WI38 (cell line): ENCODE measurements at regions not wholly inside any gene's neighbourhood (a gene's known extent, or its start where the extent isn't known, plus 50 kb on each side); places are given as distances from the start of the nearest gene placed in this dataset.

Experiments
- H3K4me3 ChIP-seq: 2 replicates; pipeline ENCODE4 v1.5.1; 2011; ENCODE audit warnings: low read depth, mild to moderate bottlenecking, control low read depth, low read length
- CTCF ChIP-seq: IDR thresholded peaks from 2 replicates; pipeline ENCODE4 v1.5.1; 2012; ENCODE audit warnings: low read depth, mild to moderate bottlenecking, control low read depth, low read length

DNA sequence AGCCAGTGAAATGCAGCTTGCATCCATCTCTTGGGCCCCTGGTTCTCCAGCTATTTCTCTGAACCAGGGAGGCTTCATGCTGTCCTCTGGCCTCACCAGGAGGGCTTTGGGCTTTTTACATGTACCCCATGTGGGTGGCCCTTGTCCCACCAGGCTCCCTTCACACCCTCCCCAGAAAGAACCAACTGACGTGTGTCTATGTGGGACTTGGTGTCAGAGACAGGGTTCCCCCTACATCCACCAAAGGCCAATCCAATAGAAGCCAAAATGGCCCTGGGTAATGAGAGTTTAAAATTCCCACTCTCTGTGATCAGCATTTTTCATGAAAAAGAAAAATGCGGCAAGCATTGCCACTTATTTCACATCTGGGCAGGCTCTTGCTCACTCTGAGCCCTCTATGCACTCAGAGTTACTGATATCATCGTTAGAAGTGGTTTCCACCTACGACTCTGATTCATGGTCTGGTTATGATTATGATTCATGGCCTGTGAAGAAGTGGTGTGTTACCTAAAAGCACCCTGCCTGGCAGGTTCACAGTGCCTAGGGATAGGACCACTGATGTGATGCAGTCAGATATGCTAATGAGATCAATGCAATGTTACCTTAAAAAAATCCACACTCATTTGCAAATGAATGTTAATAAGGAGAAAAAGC lies 133.5 kb downstream of the BUB3 start:
- no peak for TF ChIP-seq CTCF
- H3K4me3 ChIP-seq, result no peak overlapping the region

DNA sequence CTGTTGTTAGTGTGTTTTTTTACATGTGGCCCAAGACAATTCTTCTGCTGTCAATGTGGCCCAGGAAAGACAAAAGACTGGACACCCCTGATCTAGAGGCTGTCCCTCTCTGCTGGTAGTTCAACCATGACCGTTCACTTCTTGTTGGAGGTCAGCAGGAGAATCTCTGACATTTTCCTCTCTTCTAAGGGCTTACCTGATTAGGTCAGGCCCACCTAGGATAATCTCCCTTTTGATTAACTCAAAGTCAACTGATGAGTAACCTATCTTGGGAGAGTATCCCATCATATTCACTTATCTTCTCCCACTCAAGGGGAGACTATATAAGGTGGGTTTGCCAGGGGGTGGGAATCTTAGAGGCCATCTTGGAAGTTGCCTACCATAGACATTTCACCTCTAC lies 135.2 kb downstream of the BUB3 start:
- no peak for TF ChIP-seq CTCF
- H3K4me3 ChIP-seq, result no peak overlapping the region

- TF ChIP-seq CTCF, result no peak
- no peak overlapping the region for H3K4me3 ChIP-seq
Observed at GRCh38 chr10:123294109-123294508, 139.9 kb downstream of the BUB3 start.

- H3K4me3 ChIP-seq, result no peak overlapping the region
- no peak for TF ChIP-seq CTCF
Observed at GRCh38 chr10:123294886-123295285, 140.7 kb downstream of the BUB3 start.

DNA sequence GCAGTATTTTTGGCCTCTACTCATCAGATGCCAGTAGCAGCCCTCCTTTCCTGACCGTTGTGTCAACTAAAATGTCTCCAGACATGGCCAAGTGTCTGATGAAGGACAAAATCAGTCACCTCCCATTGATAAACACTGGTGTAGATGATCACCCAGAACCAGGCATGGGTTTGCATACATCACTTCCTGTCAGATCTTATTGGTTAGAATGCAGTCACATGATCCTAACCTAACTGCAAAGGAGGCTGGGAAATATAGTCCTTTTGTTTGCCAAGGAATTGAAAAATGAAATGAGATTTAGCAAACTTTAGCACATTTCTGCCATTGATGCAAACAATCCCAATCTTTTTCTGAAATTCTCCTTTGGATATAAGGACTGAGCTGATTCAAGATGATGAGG lies 141.4 kb downstream of the BUB3 start:
- no peak overlapping the region for H3K4me3 ChIP-seq
- no peak for TF ChIP-seq CTCF

DNA sequence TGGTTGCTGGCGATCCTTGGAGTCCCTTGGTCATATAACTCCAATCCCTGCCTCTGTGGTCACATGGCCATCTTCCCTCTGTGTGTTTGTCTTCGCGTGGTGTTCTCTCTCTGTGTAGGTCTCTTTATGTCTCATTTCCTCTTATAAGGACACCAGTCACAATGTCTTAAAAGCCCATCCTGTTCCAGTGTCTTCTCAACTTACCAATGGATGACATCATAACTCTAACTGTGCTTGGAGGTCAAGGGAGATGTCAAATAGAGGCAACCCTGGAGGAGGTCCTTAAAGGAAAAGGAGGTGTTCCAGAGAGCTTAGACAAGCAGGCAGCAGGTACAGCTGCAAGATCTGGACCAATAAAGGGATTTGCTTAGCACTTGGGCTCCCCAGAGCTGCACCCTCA lies 143.0 kb downstream of the BUB3 start:
- H3K4me3 ChIP-seq, result no peak overlapping the region
- no peak for TF ChIP-seq CTCF

DNA sequence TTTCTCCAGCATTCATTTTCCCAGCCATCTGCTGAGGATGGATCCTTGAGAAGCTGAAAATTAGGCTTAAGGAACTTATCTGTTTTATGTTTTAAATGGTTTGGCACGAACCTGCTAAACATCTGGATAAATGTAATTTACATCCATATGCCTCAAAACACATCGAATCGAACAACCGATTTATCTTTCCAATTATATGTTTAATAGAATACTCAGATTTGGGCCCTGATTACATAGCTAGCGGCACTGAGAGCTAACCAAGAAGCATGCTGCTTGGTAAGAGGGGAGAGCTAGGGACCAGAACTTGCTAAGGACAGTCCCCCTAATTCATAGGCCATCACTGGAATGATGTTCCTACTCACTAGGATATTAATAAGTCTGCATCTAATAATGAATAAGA lies 144.4 kb downstream of the BUB3 start:
- no peak for TF ChIP-seq CTCF
- no peak overlapping the region for H3K4me3 ChIP-seq
